Pancreas (tissue), 10 donors: ENCODE measurements at regions not wholly inside any gene's neighbourhood (a gene's known extent, or its start where the extent isn't known, plus 50 kb on each side); places are given as distances from the start of the nearest gene placed in this dataset.

Experiments
- ATAC-seq, 4 donors: fragments of 200-7000 bp; cut with Tn5 transposase; one replicate each; pipeline versions ENCODE4 v1.8.0 to v1.9.1; 2020; ENCODE audit warnings: mild to moderate bottlenecking in 4 of 4, moderate library complexity in 4 of 4
- DNase-seq, 6 donors: peaks; one replicate each; pipeline ENCODE4 v3.0.0-alpha.2; 2020
- FAIRE-seq: peaks from 2 replicates; lab custom pipeline; 2012; peaks lifted over from hg19 to GRCh38; lab: Jason Lieb, UNC
- H3K27ac ChIP-seq, 4 donors: fragments of 200-600 bp; sonication (generic); 1 replicate in 3 of 4; 2 replicates in 1 of 4; pipeline versions ENCODE4 v1.5.0 to v1.8.0; 2020
- H3K27me3 ChIP-seq, 4 donors: fragments of 200-600 bp; one replicate each; pipeline ENCODE4 v1.8.0; 2021
- H3K36me3 ChIP-seq, 3 donors: fragments of 200-600 bp; sonication (generic) in 1 of 3; one replicate each; pipeline versions ENCODE4 v1.5.0 to v1.8.0; 2020 to 2021
- H3K4me1 ChIP-seq, 3 donors: fragments of 200-600 bp; one replicate each; pipeline ENCODE4 v1.8.0; 2021
- H3K4me3 ChIP-seq, 4 donors: fragments of 200-600 bp; sonication (generic) in 2 of 4; one replicate each; pipeline versions ENCODE4 v1.5.0 to v1.8.0; 2020 to 2021
- H3K9me3 ChIP-seq, 4 donors: fragments of 200-600 bp; one replicate each; pipeline ENCODE4 v1.8.0; 2021
- CTCF ChIP-seq, 4 donors: fragments of 200-600 bp; sonication (generic) in 3 of 4; IDR thresholded peaks; one replicate each; pipeline versions ENCODE4 v1.5.0 to v1.8.0; 2021; ENCODE audit warnings: antibody characterized with exemption in 4 of 4
- WGBS, 2 donors: extraction: QIAGEN DNeasy Blood & Tissue Kit; methylation state at CpG; one replicate each; pipeline ENCODE4 v1.1.7; 2013; 5-methylcytosine and 5-hydroxymethylcytosine counted together
- intact Hi-C, 3 donors: fragments of 100-400 bp; cut with DNase I; formaldehyde crosslinking; loops; one replicate each; pipeline versions ENCODE4 v1.11.1 to v1.14.2; 2022
- donor health status: healthy with polysubstance abuse.
- donor health status: DM: no; HTN: no; CAD: no; lungs with moderate emphysema.
- donor health status: DM: no; HTN: no; CAD: no.
- donor health status: control.
- donor health status: control.
- donor health status: Bipolar disorder and iron deficiency.
- donor health status: DM: yes; HTN: yes; CAD: no.
- donor health status: DM: no; HTN: no; CAD: no.
- donor health status: DM: no; HTN: no; CAD: no.
- donor health status: DM: yes; HTN: yes; CAD: no.

- intact Hi-C loops = no loop called here
- ATAC-seq = no peak
- 65 to 81% methylated on average over 1 of the region's 1 CpG for WGBS, 2 donors
- H3K27ac ChIP-seq = no peak overlapping the region
- H3K4me1 ChIP-seq = no peaks in the 10 kb centered on the region
- H3K9me3 ChIP-seq = no peaks in the 10 kb centered on the region
- H3K27me3 ChIP-seq = no peaks in the 10 kb centered on the region
- H3K4me3 ChIP-seq = no peak overlapping the region
- H3K36me3 ChIP-seq = no peaks in the 10 kb centered on the region
- TF ChIP-seq CTCF (IDR thresholded peaks at IDR 0.05) = no peak
- FAIRE-seq = no peak
- no peak for DNase-seq
Measured at GRCh38 chr9:99472916-99473245, 250.8 kb downstream of the SEC61B start.

DNA sequence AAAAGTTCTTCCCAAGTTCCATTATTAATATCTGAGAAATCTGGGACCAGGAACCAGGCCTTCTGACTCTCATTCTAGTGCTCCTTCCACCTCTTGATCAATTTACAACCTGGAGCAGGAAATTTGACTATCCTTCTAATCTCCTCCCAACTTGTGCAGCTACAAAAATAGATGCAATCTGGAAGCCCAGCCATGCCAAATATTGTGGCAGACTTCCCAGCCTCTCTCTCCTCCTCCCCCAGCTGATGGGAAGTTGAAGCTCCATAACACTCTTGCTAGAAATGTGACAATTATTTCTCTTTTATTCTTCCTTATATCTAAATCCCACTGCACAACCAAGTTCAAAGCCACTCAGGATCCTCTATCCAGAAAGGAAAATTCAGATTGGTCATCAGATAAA, 252.1 kb downstream of the SEC61B start:
- DNase-seq = no peak
- no peak overlapping the region for H3K4me3 ChIP-seq
- H3K4me1 ChIP-seq = no peaks in the 10 kb centered on the region
- FAIRE-seq = no peak
- intact Hi-C loops = no loop called here
- H3K27ac ChIP-seq = no peak overlapping the region
- H3K27me3 ChIP-seq = no peaks in the 10 kb centered on the region
- no peaks in the 10 kb centered on the region for H3K36me3 ChIP-seq
- ATAC-seq = no peak
- H3K9me3 ChIP-seq = no peaks in the 10 kb centered on the region
- no peak for TF ChIP-seq CTCF (IDR thresholded peaks at IDR 0.05)

DNA sequence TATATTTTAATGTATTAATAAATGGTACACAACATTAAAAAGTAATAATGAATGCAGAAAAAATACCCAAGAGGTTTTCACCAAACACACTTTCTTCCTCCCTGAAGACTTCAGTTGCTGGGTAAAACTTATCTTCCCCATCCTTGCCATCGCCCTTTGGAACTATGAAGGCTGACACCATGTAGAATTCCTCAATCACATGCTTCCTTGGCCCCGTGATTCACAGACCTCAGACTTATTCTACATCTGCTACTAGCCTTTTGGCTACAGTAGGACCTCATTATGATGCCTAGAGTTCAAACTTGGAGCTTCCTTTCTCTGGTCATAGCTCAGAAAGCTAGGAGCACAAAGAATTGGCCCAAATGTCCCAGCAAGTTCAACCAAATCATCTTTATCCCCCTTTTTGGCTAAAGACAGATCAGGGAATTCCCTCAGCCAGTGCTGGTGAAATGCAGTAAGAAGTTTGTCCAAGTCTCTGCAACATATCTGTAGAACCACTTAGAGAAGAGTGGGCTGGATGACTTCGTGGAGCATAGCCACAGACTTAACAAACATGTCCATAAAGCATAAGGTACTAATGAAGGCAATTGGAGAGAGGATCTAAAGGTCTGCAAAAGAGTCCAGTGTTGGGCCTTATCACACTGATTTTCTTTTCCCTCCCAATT, 253.5 kb downstream of the SEC61B start:
- TF ChIP-seq CTCF (IDR thresholded peaks at IDR 0.05) = no peak
- no peak for DNase-seq
- no peak overlapping the region for H3K4me3 ChIP-seq
- WGBS, 2 donors = 58 to 65% methylated on average over 3 of the region's 3 CpGs
- no peaks in the 10 kb centered on the region for H3K36me3 ChIP-seq
- H3K4me1 ChIP-seq = no peaks in the 10 kb centered on the region
- no peak for ATAC-seq
- H3K9me3 ChIP-seq = no peaks in the 10 kb centered on the region
- H3K27me3 ChIP-seq = no peaks in the 10 kb centered on the region
- H3K27ac ChIP-seq = no peak overlapping the region
- no peak for FAIRE-seq
- intact Hi-C loops = no loop called here

GRCh38 chr9:99478469-99479027, 256.5 kb downstream of the SEC61B start:
- no peaks in the 10 kb centered on the region for H3K27me3 ChIP-seq
- no peaks in the 10 kb centered on the region for H3K9me3 ChIP-seq
- no peak overlapping the region for H3K27ac ChIP-seq
- FAIRE-seq = no peak
- intact Hi-C loops = no loop called here
- H3K36me3 ChIP-seq = no peaks in the 10 kb centered on the region
- no peak for DNase-seq
- 76 to 81% methylated on average over 10 of the region's 10 CpGs for WGBS, 2 donors
- H3K4me3 ChIP-seq = no peak overlapping the region
- no peaks in the 10 kb centered on the region for H3K4me1 ChIP-seq
- no peak for ATAC-seq
- no peak for TF ChIP-seq CTCF (IDR thresholded peaks at IDR 0.05)

GRCh38 chr9:99479929-99480328, 257.8 kb downstream of the SEC61B start:
- no peak overlapping the region for H3K4me3 ChIP-seq
- H3K36me3 ChIP-seq = no peaks in the 10 kb centered on the region
- no peaks in the 10 kb centered on the region for H3K4me1 ChIP-seq
- WGBS, 2 donors = 72 to 89% methylated on average over 3 of the region's 3 CpGs
- ATAC-seq (no peak), DNase-seq (no peak), FAIRE-seq (no peak)
- H3K9me3 ChIP-seq = no peaks in the 10 kb centered on the region
- H3K27me3 ChIP-seq = no peaks in the 10 kb centered on the region
- intact Hi-C loops = loop anchor here in 1 of 3 donors (10.0 kb wide), 1 partner anchor 55 kb away; no protein-coding TSS in a partner anchor
- no peak for TF ChIP-seq CTCF (IDR thresholded peaks at IDR 0.05)
- H3K27ac ChIP-seq = no peak overlapping the region
